ENCODE measurements at regions not wholly inside any gene's neighbourhood (a gene's known extent, or its start where the extent isn't known, plus 50 kb on each side); places are given as distances from the start of the nearest gene placed in this dataset.

DNA sequence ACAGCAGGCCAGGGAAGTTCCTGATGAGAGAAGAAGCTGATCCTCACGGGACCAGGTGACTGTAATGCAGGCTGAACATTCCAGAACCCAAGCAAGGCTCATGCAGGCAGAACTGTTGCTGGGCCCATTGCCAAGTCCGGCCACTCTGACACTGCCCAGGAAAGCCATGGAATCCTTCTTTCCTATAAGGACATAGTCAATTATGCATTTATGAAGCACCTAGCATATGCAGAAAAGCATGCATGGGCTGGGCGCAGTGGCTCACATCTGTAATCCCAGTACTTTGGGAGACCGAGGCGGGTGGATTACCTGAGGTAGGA, 83.7 kb upstream of the SLC1A3 start:
- TF ChIP-seq, protein P1, sequence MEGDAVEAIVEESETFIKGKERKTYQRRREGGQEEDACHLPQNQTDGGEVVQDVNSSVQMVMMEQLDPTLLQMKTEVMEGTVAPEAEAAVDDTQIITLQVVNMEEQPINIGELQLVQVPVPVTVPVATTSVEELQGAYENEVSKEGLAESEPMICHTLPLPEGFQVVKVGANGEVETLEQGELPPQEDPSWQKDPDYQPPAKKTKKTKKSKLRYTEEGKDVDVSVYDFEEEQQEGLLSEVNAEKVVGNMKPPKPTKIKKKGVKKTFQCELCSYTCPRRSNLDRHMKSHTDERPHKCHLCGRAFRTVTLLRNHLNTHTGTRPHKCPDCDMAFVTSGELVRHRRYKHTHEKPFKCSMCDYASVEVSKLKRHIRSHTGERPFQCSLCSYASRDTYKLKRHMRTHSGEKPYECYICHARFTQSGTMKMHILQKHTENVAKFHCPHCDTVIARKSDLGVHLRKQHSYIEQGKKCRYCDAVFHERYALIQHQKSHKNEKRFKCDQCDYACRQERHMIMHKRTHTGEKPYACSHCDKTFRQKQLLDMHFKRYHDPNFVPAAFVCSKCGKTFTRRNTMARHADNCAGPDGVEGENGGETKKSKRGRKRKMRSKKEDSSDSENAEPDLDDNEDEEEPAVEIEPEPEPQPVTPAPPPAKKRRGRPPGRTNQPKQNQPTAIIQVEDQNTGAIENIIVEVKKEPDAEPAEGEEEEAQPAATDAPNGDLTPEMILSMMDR (IDR thresholded peaks at IDR 0.05) = no peak
- TF ChIP-seq REST (IDR thresholded peaks at IDR 0.05; ENCODE audit: insufficient read depth in 1 of 2, low read depth in 2 of 2, low read length in 1 of 2) (no peak), POLR2AphosphoS5 (IDR thresholded peaks at IDR 0.05; ENCODE audit: low read depth, low read length) (no peak), SIN3A (IDR thresholded peaks at IDR 0.05; ENCODE audit: borderline replicate concordance, insufficient read depth, low read depth, low read length) (no peak), TCF7L2 (IDR thresholded peaks at IDR 0.05; ENCODE audit: low read depth, low read length) (no peak)

Measured in Panc1 (cell line).